Fibroblast of mammary gland (primary cell): ENCODE measurements at regions not wholly inside any gene's neighbourhood (a gene's known extent, or its start where the extent isn't known, plus 50 kb on each side); places are given as distances from the start of the nearest gene placed in this dataset.

Experiments
- DNase-seq: peaks from one replicate; pipeline ENCODE4 v3.0.0-alpha.2; 2010; ENCODE audit warnings: low read depth
- H3K4me3 ChIP-seq: 2 replicates; pipeline ENCODE4 v1.5.1; 2011; ENCODE audit warnings: low read depth, mild to moderate bottlenecking, low read length, moderate library complexity; ENCODE audit not compliant: control insufficient read depth
- CTCF ChIP-seq: conservative IDR thresholded peaks from 2 replicates; pipeline ENCODE4 v1.5.1; 2011; ENCODE audit warnings: low read depth, low read length, inconsistent platforms; ENCODE audit not compliant: control insufficient read depth, insufficient read depth

GRCh38 chr2:126495189-126495588, 160.8 kb upstream of the GYPC start:
- DNase-seq, result no peak
- H3K4me3 ChIP-seq, result no peak overlapping the region
- TF ChIP-seq CTCF, result no peak

GRCh38 chr2:126496493-126496892, 159.5 kb upstream of the GYPC start:
- no peak overlapping the region for H3K4me3 ChIP-seq
- no peak for DNase-seq
- no peak for TF ChIP-seq CTCF

- no peak overlapping the region for H3K4me3 ChIP-seq
- no peak for DNase-seq
- TF ChIP-seq CTCF, result no peak
Measured at GRCh38 chr2:126503476-126503875, 152.5 kb upstream of the GYPC start.

- no peak overlapping the region for H3K4me3 ChIP-seq
- no peak for TF ChIP-seq CTCF
- no peak for DNase-seq
Measured at GRCh38 chr2:126504949-126505348, 151.0 kb upstream of the GYPC start.

- no peak for TF ChIP-seq CTCF
- DNase-seq, result no peak
- H3K4me3 ChIP-seq, result no peak overlapping the region
Measured at GRCh38 chr2:126506786-126507185, 149.2 kb upstream of the GYPC start.

- H3K4me3 ChIP-seq, result no peak overlapping the region
- no peak for TF ChIP-seq CTCF
- DNase-seq, result no peak
Measured at GRCh38 chr2:126507425-126507911, 148.5 kb upstream of the GYPC start.

- DNase-seq, result no peak
- H3K4me3 ChIP-seq, result no peak overlapping the region
- TF ChIP-seq CTCF, result no peak
Measured at GRCh38 chr2:126510356-126510755, 145.6 kb upstream of the GYPC start.
